ENCODE measurements at regions not wholly inside any gene's neighbourhood (a gene's known extent, or its start where the extent isn't known, plus 50 kb on each side); places are given as distances from the start of the nearest gene placed in this dataset.

DNA sequence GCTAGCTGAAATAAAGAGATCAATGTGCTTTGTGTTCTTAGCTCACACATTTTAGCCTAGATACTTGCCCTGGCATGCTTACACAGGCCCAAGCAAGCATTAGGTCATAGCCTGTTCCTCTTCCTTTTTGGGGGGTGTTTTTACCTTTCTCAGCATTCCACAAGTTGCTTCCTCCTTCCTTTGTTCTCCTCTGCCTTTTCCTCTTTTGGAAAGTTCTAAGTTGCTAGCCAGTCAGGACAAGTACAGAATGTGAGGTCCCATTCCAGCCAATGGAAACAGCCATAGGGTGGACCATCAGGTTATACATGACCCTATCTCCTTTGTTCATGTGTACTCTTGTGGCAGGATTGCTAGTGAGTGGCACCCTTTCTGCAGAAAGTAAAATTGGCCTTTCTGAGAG is 154.9 kb downstream of the RASSF9 start:
- Histone ChIP-seq H3K4me1 (ENCODE audit: control insufficient read depth in 1 of 2, insufficient read depth in 2 of 2, low read length in 2 of 2) (no peaks in the 10 kb centered on the region), H3K9ac (ENCODE audit: low read length) (no peak overlapping the region), H2AFZ (ENCODE audit: insufficient read depth, low read length, poor library complexity) (no peak overlapping the region), H3K27ac (ENCODE audit: low read depth, low read length) (no peak overlapping the region), H4K8ac (ENCODE audit: low read depth, low read length) (no peak overlapping the region), H3K79me1 (ENCODE audit: low read length) (no peaks in the 10 kb centered on the region), H3K36me3 (ENCODE audit: control insufficient read depth in 1 of 2, insufficient read depth in 2 of 2, low read length in 2 of 2) (no peaks in the 10 kb centered on the region), H3K4ac (ENCODE audit: low read depth, low read length) (no peak overlapping the region), H3K14ac (ENCODE audit: low read length) (no peak overlapping the region), H3K79me2 (ENCODE audit: control insufficient read depth, insufficient read depth, low read length, poor library complexity) (no peaks in the 10 kb centered on the region), H2BK12ac (ENCODE audit: low read length) (no peak overlapping the region), H2BK5ac (ENCODE audit: low read depth, low read length, poor library complexity) (no peak overlapping the region), H3K18ac (ENCODE audit: low read length) (no peak overlapping the region), H3K23ac (ENCODE audit: low read length) (no peak overlapping the region), H3K4me3 (ENCODE audit: low read depth, low read length) (no peak overlapping the region), H3K9me3 (ENCODE audit: insufficient read depth, low read depth, low read length) (no peaks in the 10 kb centered on the region), H3K4me2 (ENCODE audit: low read length) (no peak overlapping the region), H2BK120ac (ENCODE audit: insufficient read depth, low read length, poor library complexity) (no peak overlapping the region), H3K27me3 (ENCODE audit: insufficient read depth, low read length) (no peaks in the 10 kb centered on the region), H4K91ac (ENCODE audit: low read depth, low read length) (no peak overlapping the region), H4K12ac (ENCODE audit: low read depth, low read length) (no peak overlapping the region), H2AK5ac (ENCODE audit: low read length) (no peak overlapping the region)
- DNase-seq = no peak

DNA sequence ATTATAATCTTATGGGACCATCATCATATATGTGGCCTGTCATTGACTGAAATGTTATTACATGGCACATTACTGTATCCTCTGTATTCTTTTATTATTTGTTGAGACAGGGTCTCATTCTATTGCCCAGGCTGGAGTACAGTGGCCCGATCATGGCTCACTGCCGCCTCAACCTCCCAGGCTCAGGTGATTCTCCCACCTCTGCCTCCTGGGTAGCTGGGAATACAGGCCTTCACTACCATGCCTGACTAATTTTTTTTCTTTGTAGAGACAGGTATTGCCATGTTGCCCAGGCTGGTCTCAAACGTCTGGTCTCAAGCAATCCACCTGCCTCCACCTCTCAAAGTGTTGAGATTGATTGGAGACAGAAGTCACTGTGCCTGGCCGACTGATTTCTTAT is 153.2 kb downstream of the RASSF9 start:
- Histone ChIP-seq H2BK5ac (ENCODE audit: low read depth, low read length, poor library complexity) (no peak overlapping the region), H3K18ac (ENCODE audit: low read length) (no peak overlapping the region), H3K36me3 (ENCODE audit: control insufficient read depth in 1 of 2, insufficient read depth in 2 of 2, low read length in 2 of 2) (no peaks in the 10 kb centered on the region), H2BK120ac (ENCODE audit: insufficient read depth, low read length, poor library complexity) (no peak overlapping the region), H4K12ac (ENCODE audit: low read depth, low read length) (no peak overlapping the region), H3K9ac (ENCODE audit: low read length) (no peak overlapping the region), H3K79me2 (ENCODE audit: control insufficient read depth, insufficient read depth, low read length, poor library complexity) (no peaks in the 10 kb centered on the region), H3K79me1 (ENCODE audit: low read length) (no peaks in the 10 kb centered on the region), H3K27ac (ENCODE audit: low read depth, low read length) (no peak overlapping the region), H2BK12ac (ENCODE audit: low read length) (no peak overlapping the region), H4K8ac (ENCODE audit: low read depth, low read length) (no peak overlapping the region), H3K4ac (ENCODE audit: low read depth, low read length) (no peak overlapping the region), H3K9me3 (ENCODE audit: insufficient read depth, low read depth, low read length) (no peaks in the 10 kb centered on the region), H3K4me3 (ENCODE audit: low read depth, low read length) (no peak overlapping the region), H3K4me2 (ENCODE audit: low read length) (no peak overlapping the region), H2AFZ (ENCODE audit: insufficient read depth, low read length, poor library complexity) (no peak overlapping the region), H4K91ac (ENCODE audit: low read depth, low read length) (no peak overlapping the region), H3K4me1 (ENCODE audit: control insufficient read depth in 1 of 2, insufficient read depth in 2 of 2, low read length in 2 of 2) (no peaks in the 10 kb centered on the region), H3K27me3 (ENCODE audit: insufficient read depth, low read length) (no peaks in the 10 kb centered on the region), H3K14ac (ENCODE audit: low read length) (no peak overlapping the region), H3K23ac (ENCODE audit: low read length) (no peak overlapping the region), H2AK5ac (ENCODE audit: low read length) (no peak overlapping the region)
- no CpG with 5 or more reads among the region's 4 CpGs for WGBS (ENCODE audit: extremely low coverage, insufficient coverage, insufficient read length)
- DNase-seq = no peak

DNA sequence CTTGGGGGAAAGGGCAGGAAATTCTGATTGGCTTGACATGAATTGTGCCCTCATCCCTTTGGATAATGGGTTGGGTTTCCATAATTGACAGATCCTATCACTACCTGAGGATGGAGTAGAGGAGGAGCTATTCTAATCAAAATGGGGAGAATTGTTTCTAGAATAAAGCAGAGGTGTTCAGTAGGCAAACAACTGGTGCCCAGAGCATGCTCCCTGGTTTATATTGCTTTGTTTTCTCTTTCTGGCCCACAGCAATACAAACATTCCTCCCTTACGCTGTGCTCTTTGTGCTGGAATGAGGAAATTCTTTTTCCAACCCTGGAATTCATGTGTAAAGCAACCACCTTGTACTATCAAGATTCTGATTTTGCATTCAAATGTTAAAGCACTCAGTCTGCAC is 147.4 kb downstream of the RASSF9 start:
- Histone ChIP-seq H3K23ac (ENCODE audit: low read length) (no peak overlapping the region), H3K27me3 (ENCODE audit: insufficient read depth, low read length) (no peaks in the 10 kb centered on the region), H2BK5ac (ENCODE audit: low read depth, low read length, poor library complexity) (no peak overlapping the region), H3K9me3 (ENCODE audit: insufficient read depth, low read depth, low read length) (no peaks in the 10 kb centered on the region), H2AK5ac (ENCODE audit: low read length) (no peak overlapping the region), H2BK12ac (ENCODE audit: low read length) (no peak overlapping the region), H3K4me2 (ENCODE audit: low read length) (no peak overlapping the region), H4K12ac (ENCODE audit: low read depth, low read length) (no peak overlapping the region), H3K9ac (ENCODE audit: low read length) (no peak overlapping the region), H4K8ac (ENCODE audit: low read depth, low read length) (no peak overlapping the region), H4K91ac (ENCODE audit: low read depth, low read length) (no peak overlapping the region), H3K14ac (ENCODE audit: low read length) (no peak overlapping the region), H2AFZ (ENCODE audit: insufficient read depth, low read length, poor library complexity) (no peak overlapping the region), H3K4ac (ENCODE audit: low read depth, low read length) (no peak overlapping the region), H3K27ac (ENCODE audit: low read depth, low read length) (peak overlapping the region; percentile 25), H3K18ac (ENCODE audit: low read length) (no peak overlapping the region), H3K4me3 (ENCODE audit: low read depth, low read length) (no peak overlapping the region), H2BK120ac (ENCODE audit: insufficient read depth, low read length, poor library complexity) (no peak overlapping the region), H3K79me1 (ENCODE audit: low read length) (no peaks in the 10 kb centered on the region), H3K4me1 (ENCODE audit: control insufficient read depth in 1 of 2, insufficient read depth in 2 of 2, low read length in 2 of 2) (peaks cover 0 to 3% of the 10 kb centered on the region in 2 experiments), H3K79me2 (ENCODE audit: control insufficient read depth, insufficient read depth, low read length, poor library complexity) (no peaks in the 10 kb centered on the region), H3K36me3 (ENCODE audit: control insufficient read depth in 1 of 2, insufficient read depth in 2 of 2, low read length in 2 of 2) (no peaks in the 10 kb centered on the region)
- no CpG with 5 or more reads among the region's 1 CpG for WGBS (ENCODE audit: extremely low coverage, insufficient coverage, insufficient read length)
- peak; percentile 6 to 83 for DNase-seq

DNA sequence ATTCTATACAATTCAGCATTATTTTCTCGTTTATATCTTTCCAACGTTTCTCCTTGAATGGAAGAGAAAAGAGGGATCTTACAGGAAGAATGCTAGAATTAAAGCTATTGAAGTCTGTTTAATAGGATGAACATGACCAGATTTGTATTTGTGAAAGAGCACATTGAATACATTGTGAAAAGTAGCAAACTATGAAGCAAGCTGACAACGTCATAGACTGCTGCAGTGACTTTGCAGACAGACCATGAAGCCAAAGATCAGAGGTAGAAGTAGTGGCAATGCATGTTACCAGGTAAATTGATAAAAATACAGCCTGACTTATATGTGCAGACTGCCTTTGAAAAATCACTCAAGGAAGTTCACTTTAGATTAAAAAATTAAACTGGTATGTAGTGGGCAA is 146.1 kb downstream of the RASSF9 start:
- Histone ChIP-seq H3K79me2 (ENCODE audit: control insufficient read depth, insufficient read depth, low read length, poor library complexity) (no peaks in the 10 kb centered on the region), H3K27me3 (ENCODE audit: insufficient read depth, low read length) (no peaks in the 10 kb centered on the region), H3K18ac (ENCODE audit: low read length) (no peak overlapping the region), H3K4ac (ENCODE audit: low read depth, low read length) (no peak overlapping the region), H2BK120ac (ENCODE audit: insufficient read depth, low read length, poor library complexity) (no peak overlapping the region), H3K27ac (ENCODE audit: low read depth, low read length) (no peak overlapping the region), H3K14ac (ENCODE audit: low read length) (no peak overlapping the region), H3K9ac (ENCODE audit: low read length) (no peak overlapping the region), H3K23ac (ENCODE audit: low read length) (no peak overlapping the region), H3K36me3 (ENCODE audit: control insufficient read depth in 1 of 2, insufficient read depth in 2 of 2, low read length in 2 of 2) (no peaks in the 10 kb centered on the region), H3K79me1 (ENCODE audit: low read length) (no peaks in the 10 kb centered on the region), H3K4me2 (ENCODE audit: low read length) (no peak overlapping the region), H2AK5ac (ENCODE audit: low read length) (no peak overlapping the region), H4K91ac (ENCODE audit: low read depth, low read length) (no peak overlapping the region), H3K9me3 (ENCODE audit: insufficient read depth, low read depth, low read length) (no peaks in the 10 kb centered on the region), H4K12ac (ENCODE audit: low read depth, low read length) (no peak overlapping the region), H3K4me3 (ENCODE audit: low read depth, low read length) (no peak overlapping the region), H2BK12ac (ENCODE audit: low read length) (no peak overlapping the region), H3K4me1 (ENCODE audit: control insufficient read depth in 1 of 2, insufficient read depth in 2 of 2, low read length in 2 of 2) (peaks cover 0 to 3% of the 10 kb centered on the region in 2 experiments), H2AFZ (ENCODE audit: insufficient read depth, low read length, poor library complexity) (no peak overlapping the region), H4K8ac (ENCODE audit: low read depth, low read length) (no peak overlapping the region), H2BK5ac (ENCODE audit: low read depth, low read length, poor library complexity) (no peak overlapping the region)
- no peak for DNase-seq
- WGBS (ENCODE audit: extremely low coverage, insufficient coverage, insufficient read length) = no CpG with 5 or more reads among the region's 3 CpGs
